ENCODE measurements at regions not wholly inside any gene's neighbourhood (a gene's known extent, or its start where the extent isn't known, plus 50 kb on each side); places are given as distances from the start of the nearest gene placed in this dataset.

DNA sequence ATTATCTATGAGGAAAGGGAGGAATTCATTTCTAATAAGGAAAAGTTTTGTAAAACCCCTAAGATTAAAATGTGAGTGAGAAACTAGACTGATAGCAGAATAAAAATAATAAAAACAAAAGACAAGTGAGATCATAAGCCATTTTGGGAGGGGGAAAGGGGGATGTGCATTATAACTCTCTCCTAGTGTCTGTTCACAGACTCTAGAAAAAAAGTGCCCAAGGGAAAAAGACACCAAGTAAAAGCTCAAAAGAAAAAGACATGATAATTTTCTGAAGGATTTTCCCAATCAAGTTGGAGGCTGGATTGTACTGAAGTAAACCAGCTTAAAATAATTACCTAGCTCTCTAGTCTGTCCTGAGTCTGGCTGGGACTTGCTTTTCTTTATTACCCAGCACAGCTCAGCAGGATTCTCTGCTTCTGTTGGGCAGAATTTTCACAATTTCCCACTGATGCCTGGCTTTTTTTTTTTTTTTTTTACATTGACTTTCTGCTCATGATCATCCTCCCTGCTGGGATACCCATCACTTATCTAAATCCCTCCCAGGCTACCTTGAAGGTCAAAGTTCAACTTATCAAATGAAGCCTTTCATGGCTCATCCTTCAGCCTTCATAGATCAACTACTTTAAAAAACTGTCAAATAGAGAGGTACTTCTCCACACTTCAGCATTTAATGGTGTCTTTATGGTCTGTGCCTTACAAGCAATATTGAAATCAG is 124.2 kb upstream of the KCNJ16 start:
- Histone ChIP-seq H3F3A (ENCODE audit: insufficient read depth) (peaks cover 2% of the 10 kb centered on the region), H3K36me3 (ENCODE audit: low read depth) (no peaks in the 10 kb centered on the region), H3K9me3 (ENCODE audit: low read depth) (no peaks in the 10 kb centered on the region), H3K27ac (no peak overlapping the region), H3K27me3 (replicated peaks; ENCODE audit: insufficient read depth) (no peaks in the 10 kb centered on the region), H4K20me1 (ENCODE audit: insufficient read depth) (no peaks in the 10 kb centered on the region), H3K9ac (no peak overlapping the region), H3K79me2 (ENCODE audit: insufficient read depth) (no peaks in the 10 kb centered on the region), H3K4me1 (ENCODE audit: insufficient read depth) (peaks cover 4% of the 10 kb centered on the region), H3K4me3 (no peak overlapping the region), H3K9me2 (ENCODE audit: insufficient read depth) (no peaks in the 10 kb centered on the region), H3K4me2 (ENCODE audit: unreplicated experiment) (no peak overlapping the region), H2AFZ (no peak overlapping the region)
- in situ Hi-C loops (cut with MboI): no loop called here
- no peak for DNase-seq
- TF ChIP-seq EZH2 (IDR thresholded peaks at IDR 0.05; ENCODE audit: insufficient read depth, poor library complexity, severe bottlenecking) (no peak), EZH2phosphoT487 (IDR thresholded peaks at IDR 0.05; ENCODE audit: insufficient read depth, low read depth) (no peak)

DNA sequence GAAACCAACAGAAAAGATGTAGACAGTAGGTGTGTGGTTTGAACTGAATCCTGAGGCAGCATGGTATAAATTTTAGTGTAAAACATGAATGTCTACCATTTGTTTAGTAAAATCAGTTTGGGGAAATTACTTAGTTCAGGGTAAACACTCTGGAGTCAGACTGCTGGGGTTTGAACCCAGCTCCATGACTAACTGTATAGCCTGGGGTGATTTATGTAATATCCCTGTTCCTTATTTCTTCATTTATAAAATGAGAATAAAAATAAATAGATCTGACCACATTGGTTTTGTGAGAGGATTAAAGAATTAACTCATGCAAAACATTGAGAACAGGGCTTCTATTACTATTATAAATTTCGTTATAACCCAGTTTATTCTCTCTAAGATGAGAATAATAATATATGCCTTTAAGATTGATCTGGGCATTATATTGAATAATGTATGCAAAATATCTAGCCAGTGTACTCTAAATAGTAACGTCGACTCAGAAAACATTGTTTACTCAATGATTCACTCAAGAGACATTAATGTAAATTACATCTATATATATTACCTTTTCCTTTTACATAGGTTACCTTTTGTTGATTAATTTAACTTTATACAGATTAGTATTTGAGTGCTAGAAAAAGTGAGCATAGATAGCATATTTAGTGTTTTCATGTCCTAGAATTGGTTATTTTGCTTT is 120.6 kb upstream of the KCNJ16 start:
- Histone ChIP-seq H3K9ac (no peak overlapping the region), H3K4me2 (ENCODE audit: unreplicated experiment) (no peak overlapping the region), H3K27me3 (replicated peaks; ENCODE audit: insufficient read depth) (no peaks in the 10 kb centered on the region), H3K4me3 (no peak overlapping the region), H4K20me1 (ENCODE audit: insufficient read depth) (no peaks in the 10 kb centered on the region), H3K9me2 (ENCODE audit: insufficient read depth) (peaks cover 4% of the 10 kb centered on the region; the same call in 1 of the 2 replicates), H3K27ac (no peak overlapping the region), H3K79me2 (ENCODE audit: insufficient read depth) (no peaks in the 10 kb centered on the region), H3K9me3 (ENCODE audit: low read depth) (no peaks in the 10 kb centered on the region), H2AFZ (no peak overlapping the region), H3F3A (ENCODE audit: insufficient read depth) (no peaks in the 10 kb centered on the region), H3K4me1 (ENCODE audit: insufficient read depth) (no peaks in the 10 kb centered on the region), H3K36me3 (ENCODE audit: low read depth) (no peaks in the 10 kb centered on the region)
- DNase-seq: no peak
- in situ Hi-C loops (cut with MboI): no loop called here
- WGBS, 2 experiments (ENCODE audit: low coverage in 1 of 2, low lambda C conversion rate in 2 of 2, missing lambda C conversion rate in 2 of 2): 62 to 67% methylated on average over 3 of the region's 3 CpGs
- TF ChIP-seq EZH2 (IDR thresholded peaks at IDR 0.05; ENCODE audit: insufficient read depth, poor library complexity, severe bottlenecking) (no peak), EZH2phosphoT487 (IDR thresholded peaks at IDR 0.05; ENCODE audit: insufficient read depth, low read depth) (no peak)

DNA sequence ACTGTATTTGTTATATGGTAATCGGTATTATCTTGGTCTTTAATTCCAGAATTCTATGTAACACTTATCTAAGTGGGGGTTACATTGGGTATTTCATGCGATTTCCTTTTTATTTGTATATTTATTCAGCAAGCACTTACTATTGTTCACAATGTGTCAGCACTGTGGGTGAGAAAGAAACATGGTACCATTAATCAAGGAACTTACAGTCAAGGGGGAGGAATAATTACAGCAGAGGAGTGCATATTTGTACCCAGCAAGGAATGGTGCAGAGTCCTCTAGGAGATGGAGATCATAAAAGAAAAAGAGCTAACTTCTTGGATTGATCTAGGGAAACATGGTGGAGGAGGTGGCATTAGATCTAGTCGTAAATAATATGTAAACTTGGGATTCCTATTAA is 117.0 kb upstream of the KCNJ16 start:
- no peaks in the 10 kb centered on the region for H4K20me1 ChIP-seq (ENCODE audit: insufficient read depth)
- peaks cover 10% of the 10 kb centered on the region for H3K27me3 ChIP-seq (replicated peaks; ENCODE audit: insufficient read depth)
- TF ChIP-seq EZH2 (IDR thresholded peaks at IDR 0.05; ENCODE audit: insufficient read depth, poor library complexity, severe bottlenecking) (no peak), EZH2phosphoT487 (IDR thresholded peaks at IDR 0.05; ENCODE audit: insufficient read depth, low read depth) (no peak)
- H3K4me3 ChIP-seq: no peak overlapping the region
- H3K9me2 ChIP-seq (ENCODE audit: insufficient read depth): peaks cover 4% of the 10 kb centered on the region; the same call in 1 of the 2 replicates
- H3K4me1 ChIP-seq (ENCODE audit: insufficient read depth): no peaks in the 10 kb centered on the region
- H3K9me3 ChIP-seq (ENCODE audit: low read depth): no peaks in the 10 kb centered on the region
- no peaks in the 10 kb centered on the region for H3K36me3 ChIP-seq (ENCODE audit: low read depth)
- no peaks in the 10 kb centered on the region for H3F3A ChIP-seq (ENCODE audit: insufficient read depth)
- no peak overlapping the region for H3K9ac ChIP-seq
- in situ Hi-C loops (cut with MboI): no loop called here
- H3K4me2 ChIP-seq (ENCODE audit: unreplicated experiment): no peak overlapping the region
- no peak overlapping the region for H3K27ac ChIP-seq
- no peak overlapping the region for H2AFZ ChIP-seq
- no peaks in the 10 kb centered on the region for H3K79me2 ChIP-seq (ENCODE audit: insufficient read depth)
- 82 to 87% methylated on average over 3 of the region's 3 CpGs for WGBS, 2 experiments (ENCODE audit: low coverage in 1 of 2, low lambda C conversion rate in 2 of 2, missing lambda C conversion rate in 2 of 2)
- DNase-seq: no peak

DNA sequence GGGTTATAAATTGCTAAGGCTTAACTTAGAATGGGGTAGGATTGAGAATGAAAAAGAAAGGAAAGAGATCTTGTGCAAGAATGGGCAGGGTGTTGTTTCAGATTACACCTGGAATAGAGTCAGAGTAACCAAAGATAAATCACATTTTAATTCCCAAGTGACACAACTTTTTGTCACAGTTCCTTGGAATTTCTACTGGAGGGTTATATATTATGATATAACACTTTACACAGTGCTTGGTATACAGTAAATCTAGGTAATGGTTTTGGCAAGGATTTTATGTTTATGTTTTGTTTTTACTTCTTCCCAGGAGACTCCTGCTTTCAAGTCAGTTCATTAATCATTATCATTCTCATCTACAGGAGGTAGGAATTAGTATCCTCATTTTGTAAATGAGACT is 115.7 kb upstream of the KCNJ16 start:
- no peak overlapping the region for H3K4me2 ChIP-seq (ENCODE audit: unreplicated experiment)
- DNase-seq: no peak
- in situ Hi-C loops (cut with MboI): no loop called here
- no peaks in the 10 kb centered on the region for H3K4me1 ChIP-seq (ENCODE audit: insufficient read depth)
- peaks cover 4% of the 10 kb centered on the region; the same call in 1 of the 2 replicates for H3K9me2 ChIP-seq (ENCODE audit: insufficient read depth)
- H3K4me3 ChIP-seq: no peak overlapping the region
- H3K36me3 ChIP-seq (ENCODE audit: low read depth): no peaks in the 10 kb centered on the region
- no peaks in the 10 kb centered on the region for H3F3A ChIP-seq (ENCODE audit: insufficient read depth)
- no peak overlapping the region for H3K27ac ChIP-seq
- peaks cover 10% of the 10 kb centered on the region for H3K27me3 ChIP-seq (replicated peaks; ENCODE audit: insufficient read depth)
- H3K79me2 ChIP-seq (ENCODE audit: insufficient read depth): no peaks in the 10 kb centered on the region
- no peaks in the 10 kb centered on the region for H4K20me1 ChIP-seq (ENCODE audit: insufficient read depth)
- TF ChIP-seq EZH2 (IDR thresholded peaks at IDR 0.05; ENCODE audit: insufficient read depth, poor library complexity, severe bottlenecking) (no peak), EZH2phosphoT487 (IDR thresholded peaks at IDR 0.05; ENCODE audit: insufficient read depth, low read depth) (no peak)
- H2AFZ ChIP-seq: no peak overlapping the region
- H3K9me3 ChIP-seq (ENCODE audit: low read depth): no peaks in the 10 kb centered on the region
- no peak overlapping the region for H3K9ac ChIP-seq

All from GM23248 (cell line).